Smooth muscle cell (in vitro differentiated cells): ENCODE measurements at regions not wholly inside any gene's neighbourhood (a gene's known extent, or its start where the extent isn't known, plus 50 kb on each side); places are given as distances from the start of the nearest gene placed in this dataset.
A peak's percentile ranks its signal among the peaks of the same experiment; 100 is the strongest.

ENCODE experiments used
- DNase-seq: peaks from one replicate; lab custom pipeline; 2025; ENCODE audit not compliant: unreplicated experiment; lab: John Stamatoyannopoulos, UW
- H2AFZ ChIP-seq: fragments of 200-600 bp; sonication (generic); 2 replicates; pipeline ENCODE4 v1.6.0; 2016; ENCODE audit warnings: antibody characterized with exemption, low read depth, mild to moderate bottlenecking
- H3F3A ChIP-seq: fragments of 200-600 bp; sonication (generic); 2 replicates; pipeline ENCODE4 v1.6.0; 2017; ENCODE audit warnings: antibody characterized with exemption, low read depth
- H3K27ac ChIP-seq: fragments of 200-600 bp; sonication (generic); 2 replicates; pipeline ENCODE4 v1.5.1; 2016; ENCODE audit warnings: low read depth, mild to moderate bottlenecking
- H3K27me3 ChIP-seq: fragments of 200-600 bp; sonication (generic); 2 replicates; pipeline ENCODE4 v1.6.1; 2016; ENCODE audit warnings: low read depth, mild to moderate bottlenecking
- H3K36me3 ChIP-seq: fragments of 200-600 bp; sonication (generic); 2 replicates; pipeline ENCODE4 v1.5.1; 2016; ENCODE audit warnings: low read depth
- H3K4me1 ChIP-seq: fragments of 200-600 bp; sonication (generic); 2 replicates; pipeline ENCODE4 v1.5.1; 2016; ENCODE audit warnings: low read depth
- H3K4me2 ChIP-seq: fragments of 200-600 bp; sonication (generic); 2 replicates; pipeline ENCODE4 v1.6.0; 2016; ENCODE audit warnings: mild to moderate bottlenecking
- H3K4me3 ChIP-seq: fragments of 200-600 bp; sonication (generic); 2 replicates; pipeline ENCODE4 v1.5.1; 2016; ENCODE audit warnings: mild to moderate bottlenecking
- H3K79me2 ChIP-seq: fragments of 200-600 bp; sonication (generic); 2 replicates; pipeline ENCODE4 v1.6.0; 2016; ENCODE audit warnings: low read depth, mild to moderate bottlenecking
- H3K9ac ChIP-seq: fragments of 200-600 bp; sonication (generic); 2 replicates; pipeline ENCODE4 v1.6.0; 2016; ENCODE audit warnings: low read depth
- H3K9me3 ChIP-seq: fragments of 200-600 bp; sonication (generic); replicated peaks from 2 replicates; pipeline ENCODE4 v1.5.1; 2016; ENCODE audit warnings: low read depth
- H4K20me1 ChIP-seq: fragments of 200-600 bp; sonication (generic); 2 replicates; pipeline ENCODE4 v1.6.0; 2016; ENCODE audit warnings: low read depth
- WGBS: methylation state at CpG from one replicate; pipeline ENCODE4 v1.1.7; 2016; ENCODE audit warnings: low lambda C conversion rate; 5-methylcytosine and 5-hydroxymethylcytosine counted together
- TF ChIP-seq, protein P1 (sequence below): fragments of 200-600 bp; sonication (generic); IDR thresholded peaks from 2 replicates; pipeline ENCODE4 v1.5.1; 2017; ENCODE audit warnings: borderline replicate concordance, mild to moderate bottlenecking, antibody characterized with exemption; ENCODE audit not compliant: insufficient read depth, poor library complexity, severe bottlenecking

DNA sequence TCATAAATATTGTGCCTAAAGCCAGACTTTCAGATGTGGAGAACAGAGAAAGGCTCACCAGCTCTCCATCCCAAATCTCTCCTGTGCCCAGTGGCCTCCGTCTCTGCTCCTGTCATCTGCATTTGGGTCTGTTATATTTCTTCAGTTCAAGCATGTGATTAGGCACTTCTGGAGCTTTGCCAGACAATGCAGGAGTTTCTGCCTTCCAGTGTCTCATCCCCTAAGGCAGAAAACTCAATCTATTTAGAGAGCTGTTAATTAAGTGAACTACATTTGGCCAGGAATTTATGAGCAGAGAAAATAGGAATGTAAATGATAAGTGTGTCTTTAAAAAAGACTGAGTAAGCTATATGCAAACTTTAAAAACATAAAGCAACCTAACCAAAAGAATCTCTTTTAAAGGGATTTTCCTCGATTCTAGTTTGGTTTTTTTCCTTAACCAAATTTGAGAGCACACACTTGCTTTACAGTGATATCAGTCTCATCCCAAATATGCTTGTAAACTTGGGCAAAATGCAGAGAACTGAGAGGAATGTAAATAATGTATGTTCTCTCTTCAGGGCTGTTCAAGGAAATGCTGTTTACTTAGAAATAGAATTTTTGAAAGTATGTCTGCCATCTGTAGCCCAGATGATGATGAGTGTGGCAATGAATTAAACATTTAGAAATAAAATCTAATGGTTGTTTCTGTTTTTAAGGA, 113.9 kb downstream of the ELOVL4 start:
- Histone ChIP-seq H3K27ac (peak overlapping the region; percentile 28), H2AFZ (peak overlapping the region; percentile 38), H3K4me2 (peak overlapping the region; percentile 59), H3K4me3 (no peak overlapping the region), H3K79me2 (no peaks in the 10 kb centered on the region), H3K36me3 (no peaks in the 10 kb centered on the region), H4K20me1 (no peaks in the 10 kb centered on the region), H3K9ac (no peak overlapping the region), H3K9me3 (no peaks in the 10 kb centered on the region), H3K27me3 (no peaks in the 10 kb centered on the region), H3K4me1 (peaks cover 6% of the 10 kb centered on the region), H3F3A (no peaks in the 10 kb centered on the region)
- TF ChIP-seq, protein P1, sequence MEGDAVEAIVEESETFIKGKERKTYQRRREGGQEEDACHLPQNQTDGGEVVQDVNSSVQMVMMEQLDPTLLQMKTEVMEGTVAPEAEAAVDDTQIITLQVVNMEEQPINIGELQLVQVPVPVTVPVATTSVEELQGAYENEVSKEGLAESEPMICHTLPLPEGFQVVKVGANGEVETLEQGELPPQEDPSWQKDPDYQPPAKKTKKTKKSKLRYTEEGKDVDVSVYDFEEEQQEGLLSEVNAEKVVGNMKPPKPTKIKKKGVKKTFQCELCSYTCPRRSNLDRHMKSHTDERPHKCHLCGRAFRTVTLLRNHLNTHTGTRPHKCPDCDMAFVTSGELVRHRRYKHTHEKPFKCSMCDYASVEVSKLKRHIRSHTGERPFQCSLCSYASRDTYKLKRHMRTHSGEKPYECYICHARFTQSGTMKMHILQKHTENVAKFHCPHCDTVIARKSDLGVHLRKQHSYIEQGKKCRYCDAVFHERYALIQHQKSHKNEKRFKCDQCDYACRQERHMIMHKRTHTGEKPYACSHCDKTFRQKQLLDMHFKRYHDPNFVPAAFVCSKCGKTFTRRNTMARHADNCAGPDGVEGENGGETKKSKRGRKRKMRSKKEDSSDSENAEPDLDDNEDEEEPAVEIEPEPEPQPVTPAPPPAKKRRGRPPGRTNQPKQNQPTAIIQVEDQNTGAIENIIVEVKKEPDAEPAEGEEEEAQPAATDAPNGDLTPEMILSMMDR: no peak
- 1% methylated on average over 2 of the region's 2 CpGs for WGBS
- DNase-seq: no peak

DNA sequence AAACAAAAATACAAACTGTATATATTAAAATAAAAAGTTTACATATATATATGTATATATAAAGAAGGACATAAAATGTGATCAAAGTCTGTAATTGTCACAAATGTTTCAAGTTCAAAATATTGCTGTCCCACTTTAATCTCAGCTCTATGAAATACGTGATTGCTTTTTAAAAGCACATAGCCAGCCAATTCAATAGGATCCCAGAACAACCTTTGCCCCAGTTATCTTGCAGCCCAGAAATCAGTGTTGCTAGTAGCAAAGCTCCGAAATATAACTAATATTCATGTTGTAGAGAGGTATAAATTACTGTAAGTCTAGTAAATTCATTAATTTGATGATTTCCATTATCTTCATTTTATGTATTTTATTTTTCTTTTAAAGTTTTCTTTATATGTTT, 114.6 kb downstream of the ELOVL4 start:
- no peaks in the 10 kb centered on the region for H3K36me3 ChIP-seq
- H3K9ac ChIP-seq: no peak overlapping the region
- no peaks in the 10 kb centered on the region for H3K9me3 ChIP-seq
- WGBS: 70% methylated on average over 2 of the region's 2 CpGs
- peaks cover 6% of the 10 kb centered on the region for H3K4me1 ChIP-seq
- H2AFZ ChIP-seq: no peak overlapping the region
- DNase-seq: no peak
- TF ChIP-seq, protein P1: no peak
- peak overlapping the region; percentile 28 for H3K27ac ChIP-seq
- H3K4me3 ChIP-seq: no peak overlapping the region
- H3K4me2 ChIP-seq: peak overlapping the region; percentile 59
- no peaks in the 10 kb centered on the region for H3F3A ChIP-seq
- no peaks in the 10 kb centered on the region for H3K27me3 ChIP-seq
- H3K79me2 ChIP-seq: no peaks in the 10 kb centered on the region
- H4K20me1 ChIP-seq: no peaks in the 10 kb centered on the region

DNA sequence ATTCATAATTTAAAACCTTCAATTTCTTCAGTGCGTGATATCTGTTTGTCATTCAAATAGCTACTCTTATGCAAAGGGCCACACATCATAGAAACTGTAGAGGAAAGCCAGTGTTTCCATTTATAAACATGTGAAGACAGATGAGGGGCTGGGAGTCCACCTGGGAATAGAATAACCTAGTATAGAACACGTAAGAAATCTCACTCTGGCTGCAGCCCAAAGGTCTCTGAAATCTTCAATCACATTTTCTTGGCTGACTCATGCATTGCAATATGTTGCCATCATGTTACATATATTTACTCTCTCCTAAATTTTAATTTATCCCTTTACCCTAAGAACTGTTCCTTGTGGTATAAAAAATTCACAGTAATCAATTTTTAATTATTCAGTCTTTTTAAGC, 123.2 kb downstream of the ELOVL4 start:
- DNase-seq: no peak
- no peaks in the 10 kb centered on the region for H3K79me2 ChIP-seq
- H3K27me3 ChIP-seq: no peaks in the 10 kb centered on the region
- H2AFZ ChIP-seq: no peak overlapping the region
- H3K4me1 ChIP-seq: peaks cover 10% of the 10 kb centered on the region
- 55% methylated on average over 2 of the region's 2 CpGs for WGBS
- no peak overlapping the region for H3K4me2 ChIP-seq
- H3K27ac ChIP-seq: no peak overlapping the region
- no peaks in the 10 kb centered on the region for H3K9me3 ChIP-seq
- no peaks in the 10 kb centered on the region for H3K36me3 ChIP-seq
- no peaks in the 10 kb centered on the region for H4K20me1 ChIP-seq
- H3F3A ChIP-seq: peaks cover 3% of the 10 kb centered on the region
- TF ChIP-seq, protein P1: no peak
- no peak overlapping the region for H3K4me3 ChIP-seq
- no peak overlapping the region for H3K9ac ChIP-seq

DNA sequence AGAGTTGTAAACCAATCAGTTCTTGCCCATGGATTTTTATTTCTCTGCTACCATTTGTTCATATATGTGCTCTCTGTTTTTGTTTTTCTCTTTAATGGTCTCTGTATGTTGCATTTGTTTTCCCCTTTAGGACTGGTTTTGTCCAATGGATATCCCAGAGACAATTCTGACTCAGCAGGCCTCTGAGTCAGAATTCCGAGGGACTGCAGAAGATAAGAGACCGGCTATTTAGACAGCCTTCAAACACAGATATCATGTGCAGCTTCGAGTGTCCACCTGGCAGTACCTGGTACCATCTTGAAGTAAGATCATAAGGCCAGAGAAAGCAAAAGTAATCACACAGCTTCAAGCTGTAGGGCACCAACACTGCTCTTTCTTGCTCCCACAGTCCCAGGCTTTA, 125.5 kb downstream of the ELOVL4 start:
- no peaks in the 10 kb centered on the region for H3K36me3 ChIP-seq
- WGBS: 0% methylated on average over 3 of the region's 3 CpGs
- TF ChIP-seq, protein P1: no peak
- no peaks in the 10 kb centered on the region for H3K79me2 ChIP-seq
- H4K20me1 ChIP-seq: no peaks in the 10 kb centered on the region
- H2AFZ ChIP-seq: no peak overlapping the region
- H3K9ac ChIP-seq: no peak overlapping the region
- H3K4me2 ChIP-seq: peak overlapping the region; percentile 56
- no peaks in the 10 kb centered on the region for H3K27me3 ChIP-seq
- peaks cover 3% of the 10 kb centered on the region for H3F3A ChIP-seq
- H3K4me3 ChIP-seq: no peak overlapping the region
- DNase-seq: no peak
- H3K9me3 ChIP-seq: no peaks in the 10 kb centered on the region
- peak overlapping the region; percentile 10 for H3K27ac ChIP-seq
- H3K4me1 ChIP-seq: peaks cover 10% of the 10 kb centered on the region
